ENCODE measurements at regions not wholly inside any gene's neighbourhood (a gene's known extent, or its start where the extent isn't known, plus 50 kb on each side); places are given as distances from the start of the nearest gene placed in this dataset.

GRCh38 chr4:152010710-152011079 is 249.9 kb upstream of the GATB start:
- no peak for TF ChIP-seq POLR2A (IDR thresholded peaks at IDR 0.05)
- no peak for TF ChIP-seq POLR2AphosphoS5 (IDR thresholded peaks at IDR 0.05)
- TF ChIP-seq, protein P1, sequence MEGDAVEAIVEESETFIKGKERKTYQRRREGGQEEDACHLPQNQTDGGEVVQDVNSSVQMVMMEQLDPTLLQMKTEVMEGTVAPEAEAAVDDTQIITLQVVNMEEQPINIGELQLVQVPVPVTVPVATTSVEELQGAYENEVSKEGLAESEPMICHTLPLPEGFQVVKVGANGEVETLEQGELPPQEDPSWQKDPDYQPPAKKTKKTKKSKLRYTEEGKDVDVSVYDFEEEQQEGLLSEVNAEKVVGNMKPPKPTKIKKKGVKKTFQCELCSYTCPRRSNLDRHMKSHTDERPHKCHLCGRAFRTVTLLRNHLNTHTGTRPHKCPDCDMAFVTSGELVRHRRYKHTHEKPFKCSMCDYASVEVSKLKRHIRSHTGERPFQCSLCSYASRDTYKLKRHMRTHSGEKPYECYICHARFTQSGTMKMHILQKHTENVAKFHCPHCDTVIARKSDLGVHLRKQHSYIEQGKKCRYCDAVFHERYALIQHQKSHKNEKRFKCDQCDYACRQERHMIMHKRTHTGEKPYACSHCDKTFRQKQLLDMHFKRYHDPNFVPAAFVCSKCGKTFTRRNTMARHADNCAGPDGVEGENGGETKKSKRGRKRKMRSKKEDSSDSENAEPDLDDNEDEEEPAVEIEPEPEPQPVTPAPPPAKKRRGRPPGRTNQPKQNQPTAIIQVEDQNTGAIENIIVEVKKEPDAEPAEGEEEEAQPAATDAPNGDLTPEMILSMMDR (IDR thresholded peaks at IDR 0.05), result no peak
